B cell (primary cell): ENCODE measurements at regions not wholly inside any gene's neighbourhood (a gene's known extent, or its start where the extent isn't known, plus 50 kb on each side); places are given as distances from the start of the nearest gene placed in this dataset.
"Not testable (repeated sequence)": the region's sequence is repeated elsewhere in the genome, so short reads cannot be mapped to it uniquely, and the experiment has no call there.

Experiments used
- CTCF ChIP-seq: fragments of 200-600 bp; IDR thresholded peaks from one replicate; pipeline ENCODE4 v1.8.0; 2022; ENCODE audit warnings: antibody characterized with exemption, mild to moderate bottlenecking
- EZH2 ChIP-seq: IDR thresholded peaks from 2 replicates; pipeline ENCODE4 v1.6.1; 2012; ENCODE audit warnings: borderline replicate concordance, low read depth, mild to moderate bottlenecking, moderate library complexity, low read length; ENCODE audit not compliant: insufficient read depth, poor library complexity, severe bottlenecking

- TF ChIP-seq CTCF, EZH2: not testable (repeated sequence)
These were observed 919.9 kb upstream of the DEFB115 start for GRCh38 chr20:30337556-30337955.
